ENCODE measurements at regions not wholly inside any gene's neighbourhood (a gene's known extent, or its start where the extent isn't known, plus 50 kb on each side); places are given as distances from the start of the nearest gene placed in this dataset.
A peak's percentile ranks its signal among the peaks of the same experiment; 100 is the strongest.

- DNase-seq, result no peak
- Mint-ChIP-seq H3K27me3 (no peaks in the 10 kb centered on the region), H3K4me1 (no peaks in the 10 kb centered on the region), H3K4me3 (no peak overlapping the region), H3K27ac (no peak overlapping the region), H3K36me3 (no peaks in the 10 kb centered on the region), H3K9me3 (peaks cover 0 to 21% (median 0%) of the 10 kb centered on the region in 9 donors)
- POLR2A ChIA-PET, result no interaction called here
- no peak for ATAC-seq
These were observed 701.3 kb upstream of the ACO1 start for GRCh38 chr9:31683116-31683515.

GRCh38 chr9:31697956-31698355 lies 686.5 kb upstream of the ACO1 start:
- ATAC-seq (no peak), DNase-seq (no peak)
- POLR2A ChIA-PET, result no interaction called here
- Mint-ChIP-seq H3K27me3 (no peaks in the 10 kb centered on the region), H3K36me3 (peaks cover 0 to 2% (median 0%) of the 10 kb centered on the region in 3 donors), H3K4me3 (no peak overlapping the region), H3K9me3 (peaks cover 0 to 24% (median 5%) of the 10 kb centered on the region in 9 donors), H3K27ac (no peak overlapping the region), H3K4me1 (peaks cover 3 to 10% (median 6%) of the 10 kb centered on the region in 4 donors)

- Mint-ChIP-seq H3K4me3 (no peak overlapping the region), H3K9me3 (peaks cover 0 to 24% (median 5%) of the 10 kb centered on the region in 9 donors), H3K36me3 (peaks cover 0 to 2% (median 0%) of the 10 kb centered on the region in 3 donors), H3K4me1 (peaks cover 3 to 10% (median 6%) of the 10 kb centered on the region in 4 donors), H3K27me3 (no peaks in the 10 kb centered on the region), H3K27ac (no peak overlapping the region)
- POLR2A ChIA-PET, result no interaction called here
- ATAC-seq (no peak), DNase-seq (no peak)
These were observed 684.6 kb upstream of the ACO1 start for GRCh38 chr9:31699836-31700235.

- H3K9me3 Mint-ChIP-seq, result peaks cover 0 to 24% (median 5%) of the 10 kb centered on the region in 9 donors
- peak overlapping the region in 3 of 10 donors; percentile 11 to 41 (median 29) for H3K27ac Mint-ChIP-seq
- H3K4me1 Mint-ChIP-seq, result peaks cover 3 to 10% (median 6%) of the 10 kb centered on the region in 4 donors
- peaks cover 0 to 2% (median 0%) of the 10 kb centered on the region in 3 donors for H3K36me3 Mint-ChIP-seq
- H3K27me3 Mint-ChIP-seq, result no peaks in the 10 kb centered on the region
- H3K4me3 Mint-ChIP-seq, result no peak overlapping the region
- POLR2A ChIA-PET, result no interaction called here
- DNase-seq (no peak), ATAC-seq (no peak)
These were observed 684.0 kb upstream of the ACO1 start for GRCh38 chr9:31700252-31701045.

GRCh38 chr9:31702957-31703356 lies 681.5 kb upstream of the ACO1 start:
- DNase-seq (no peak), ATAC-seq (no peak)
- peaks cover 0 to 16% (median 5%) of the 10 kb centered on the region in 9 donors for H3K9me3 Mint-ChIP-seq
- peaks cover 3 to 10% (median 6%) of the 10 kb centered on the region in 4 donors for H3K4me1 Mint-ChIP-seq
- no peak overlapping the region for H3K27ac Mint-ChIP-seq
- no peaks in the 10 kb centered on the region for H3K27me3 Mint-ChIP-seq
- no peak overlapping the region for H3K4me3 Mint-ChIP-seq
- H3K36me3 Mint-ChIP-seq, result no peaks in the 10 kb centered on the region
- POLR2A ChIA-PET, result no interaction called here

GRCh38 chr9:31715250-31715649 lies 669.2 kb upstream of the ACO1 start:
- Mint-ChIP-seq H3K4me3 (no peak overlapping the region), H3K36me3 (no peaks in the 10 kb centered on the region), H3K27ac (peak overlapping the region in 2 of 10 donors; percentile 38 to 46), H3K4me1 (no peaks in the 10 kb centered on the region), H3K9me3 (peaks cover 0 to 4% (median 0%) of the 10 kb centered on the region in 9 donors), H3K27me3 (no peaks in the 10 kb centered on the region)
- no peak for ATAC-seq
- DNase-seq, result no peak
- POLR2A ChIA-PET, result no interaction called here

- Mint-ChIP-seq H3K9me3 (peaks cover 0 to 4% (median 0%) of the 10 kb centered on the region in 9 donors), H3K4me1 (no peaks in the 10 kb centered on the region), H3K27me3 (no peaks in the 10 kb centered on the region), H3K27ac (no peak overlapping the region), H3K4me3 (no peak overlapping the region), H3K36me3 (peaks cover 0 to 2% (median 0%) of the 10 kb centered on the region in 3 donors)
- POLR2A ChIA-PET, result no interaction called here
- no peak for DNase-seq
- ATAC-seq, result no peak
These were observed 665.2 kb upstream of the ACO1 start for GRCh38 chr9:31719262-31719661.

GRCh38 chr9:31730398-31730797 lies 654.0 kb upstream of the ACO1 start:
- Mint-ChIP-seq H3K27ac (peak overlapping the region in 2 of 10 donors; percentile 48 to 60), H3K27me3 (no peaks in the 10 kb centered on the region), H3K4me3 (no peak overlapping the region), H3K4me1 (peaks cover 0 to 3% (median 0%) of the 10 kb centered on the region in 4 donors), H3K9me3 (peaks cover 0 to 9% (median 0%) of the 10 kb centered on the region in 9 donors), H3K36me3 (peaks cover 0 to 5% (median 0%) of the 10 kb centered on the region in 3 donors)
- POLR2A ChIA-PET, result interaction anchor here (0.7 kb wide), 1 partner anchor 626 kb away, joined by 4 read pairs; no protein-coding TSS in a partner anchor
- ATAC-seq (no peak), DNase-seq (peak in 1 of 10 donors; percentile 50)

- peaks cover 0 to 3% (median 0%) of the 10 kb centered on the region in 4 donors for H3K4me1 Mint-ChIP-seq
- H3K27ac Mint-ChIP-seq, result no peak overlapping the region
- peaks cover 0 to 5% (median 0%) of the 10 kb centered on the region in 3 donors for H3K36me3 Mint-ChIP-seq
- DNase-seq (no peak), ATAC-seq (no peak)
- H3K9me3 Mint-ChIP-seq, result peaks cover 0 to 5% (median 0%) of the 10 kb centered on the region in 9 donors
- H3K27me3 Mint-ChIP-seq, result peaks cover 0 to 2% (median 0%) of the 10 kb centered on the region in 5 donors
- POLR2A ChIA-PET, result no interaction called here
- no peak overlapping the region for H3K4me3 Mint-ChIP-seq
These were observed 651.3 kb upstream of the ACO1 start for GRCh38 chr9:31733166-31733565.

- Mint-ChIP-seq H3K9me3 (no peaks in the 10 kb centered on the region), H3K4me3 (no peak overlapping the region), H3K27ac (no peak overlapping the region), H3K27me3 (peaks cover 0 to 3% (median 0%) of the 10 kb centered on the region in 5 donors), H3K36me3 (peaks cover 0 to 5% (median 0%) of the 10 kb centered on the region in 3 donors), H3K4me1 (peaks cover 0 to 3% (median 0%) of the 10 kb centered on the region in 4 donors)
- ATAC-seq (no peak), DNase-seq (no peak)
- POLR2A ChIA-PET, result no interaction called here
These were observed 647.8 kb upstream of the ACO1 start for GRCh38 chr9:31736581-31737179.

GRCh38 chr9:31740705-31741104 lies 643.7 kb upstream of the ACO1 start:
- H3K27me3 Mint-ChIP-seq, result peaks cover 0 to 3% (median 0%) of the 10 kb centered on the region in 5 donors
- DNase-seq (no peak), ATAC-seq (no peak)
- H3K27ac Mint-ChIP-seq, result no peak overlapping the region
- POLR2A ChIA-PET, result no interaction called here
- no peaks in the 10 kb centered on the region for H3K4me1 Mint-ChIP-seq
- H3K36me3 Mint-ChIP-seq, result no peaks in the 10 kb centered on the region
- no peak overlapping the region for H3K4me3 Mint-ChIP-seq
- H3K9me3 Mint-ChIP-seq, result no peaks in the 10 kb centered on the region

- POLR2A ChIA-PET, result no interaction called here
- DNase-seq, result no peak
- H3K4me3 Mint-ChIP-seq, result no peak overlapping the region
- peaks cover 0 to 3% (median 0%) of the 10 kb centered on the region in 9 donors for H3K9me3 Mint-ChIP-seq
- H3K27ac Mint-ChIP-seq, result no peak overlapping the region
- no peak for ATAC-seq
- H3K4me1 Mint-ChIP-seq, result no peaks in the 10 kb centered on the region
- no peaks in the 10 kb centered on the region for H3K36me3 Mint-ChIP-seq
- H3K27me3 Mint-ChIP-seq, result no peaks in the 10 kb centered on the region
These were observed 639.9 kb upstream of the ACO1 start for GRCh38 chr9:31744589-31744988.

- Mint-ChIP-seq H3K27ac (no peak overlapping the region), H3K4me3 (no peak overlapping the region), H3K36me3 (no peaks in the 10 kb centered on the region), H3K9me3 (peaks cover 0 to 3% (median 0%) of the 10 kb centered on the region in 9 donors), H3K4me1 (no peaks in the 10 kb centered on the region), H3K27me3 (no peaks in the 10 kb centered on the region)
- no peak for DNase-seq
- POLR2A ChIA-PET, result no interaction called here
- no peak for ATAC-seq
These were observed 639.0 kb upstream of the ACO1 start for GRCh38 chr9:31745468-31745867.

Data from naive thymus-derived CD8-positive, alpha-beta T cell (primary cell).